Lower leg skin (tissue), 4 donors: ENCODE measurements at regions not wholly inside any gene's neighbourhood (a gene's known extent, or its start where the extent isn't known, plus 50 kb on each side); places are given as distances from the start of the nearest gene placed in this dataset.

Experiments used
- DNase-seq, 2 donors: peaks; one replicate each; pipeline ENCODE4 v3.0.0-alpha.2; 2019; ENCODE audit warnings: low spot score in 2 of 2
- H3K4me3 ChIP-seq: fragments of 200-600 bp; sonication (generic); 2 replicates; pipeline ENCODE4 v1.5.1; 2017; ENCODE audit warnings: mild to moderate bottlenecking, low read depth; ENCODE audit not compliant: poor library complexity, severe bottlenecking
- POLR2A ChIP-seq, 2 donors: fragments of 450-650 bp; IDR thresholded peaks; one replicate each; pipeline ENCODE4 v1.6.1; 2016 to 2017; ENCODE audit warnings: antibody characterized with exemption in 2 of 2, mild to moderate bottlenecking in 1 of 2, moderate library complexity in 1 of 2
- WGBS, 2 donors: methylation state at CpG; one replicate each; pipeline ENCODE4 v1.1.5; 2018; 5-methylcytosine and 5-hydroxymethylcytosine counted together
- intact Hi-C: fragments of 100-400 bp; cut with DNase I; formaldehyde crosslinking; loops from one replicate; pipeline ENCODE4 v1.15.0; 2023; ENCODE audit warnings: low total_unique reads
- TF ChIP-seq, protein P1 (sequence below), 3 donors: fragments of 450-650 bp; IDR thresholded peaks; one replicate each; pipeline ENCODE4 v1.5.1; 2016; ENCODE audit warnings: antibody characterized with exemption in 3 of 3, mild to moderate bottlenecking in 3 of 3, moderate library complexity in 2 of 3

DNA sequence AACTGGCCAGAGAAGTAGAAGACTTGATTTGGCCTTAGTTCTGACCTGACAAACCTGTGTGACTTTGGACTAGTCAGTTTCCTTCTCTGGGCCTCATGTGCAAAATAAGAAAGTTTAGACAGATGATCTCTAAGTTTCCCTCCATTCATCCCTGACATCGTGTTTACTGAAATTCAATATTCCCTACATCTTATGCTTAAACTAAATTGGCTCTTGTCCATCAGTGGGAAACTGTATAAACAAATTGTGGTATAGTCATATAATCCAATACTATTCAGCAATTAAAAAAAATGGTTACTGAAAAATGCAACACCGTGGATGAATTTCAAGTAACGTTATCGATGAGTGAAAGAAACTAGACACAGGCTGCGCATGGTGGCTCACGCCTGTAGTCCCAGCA is 64.4 kb upstream of the HRH1 start:
- intact Hi-C loops, result no loop called here
- WGBS, 2 donors, result 89% methylated on average over 6 of the region's 6 CpGs

DNA sequence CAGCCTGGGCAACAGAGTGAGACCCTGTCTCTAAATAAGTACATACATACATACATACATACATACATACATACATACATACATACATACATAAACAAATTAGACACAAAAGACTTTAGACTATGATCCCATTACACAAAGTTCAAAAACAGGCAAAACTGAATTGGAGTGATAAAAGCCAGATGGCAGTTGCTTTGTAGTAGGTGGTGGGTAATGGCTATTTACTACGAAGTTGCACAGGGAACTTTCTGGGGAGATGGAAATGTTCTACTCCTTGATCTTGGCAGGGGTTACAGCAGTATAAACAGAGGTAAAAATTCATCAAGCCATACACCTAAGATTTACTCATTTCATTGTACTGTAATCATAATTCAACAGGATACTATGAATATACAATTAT is 63.7 kb upstream of the HRH1 start:
- no peak overlapping the region for H3K4me3 ChIP-seq
- DNase-seq, result no peak
- 19 to 44% methylated on average over 1 of the region's 1 CpG for WGBS, 2 donors
- TF ChIP-seq, protein P1, sequence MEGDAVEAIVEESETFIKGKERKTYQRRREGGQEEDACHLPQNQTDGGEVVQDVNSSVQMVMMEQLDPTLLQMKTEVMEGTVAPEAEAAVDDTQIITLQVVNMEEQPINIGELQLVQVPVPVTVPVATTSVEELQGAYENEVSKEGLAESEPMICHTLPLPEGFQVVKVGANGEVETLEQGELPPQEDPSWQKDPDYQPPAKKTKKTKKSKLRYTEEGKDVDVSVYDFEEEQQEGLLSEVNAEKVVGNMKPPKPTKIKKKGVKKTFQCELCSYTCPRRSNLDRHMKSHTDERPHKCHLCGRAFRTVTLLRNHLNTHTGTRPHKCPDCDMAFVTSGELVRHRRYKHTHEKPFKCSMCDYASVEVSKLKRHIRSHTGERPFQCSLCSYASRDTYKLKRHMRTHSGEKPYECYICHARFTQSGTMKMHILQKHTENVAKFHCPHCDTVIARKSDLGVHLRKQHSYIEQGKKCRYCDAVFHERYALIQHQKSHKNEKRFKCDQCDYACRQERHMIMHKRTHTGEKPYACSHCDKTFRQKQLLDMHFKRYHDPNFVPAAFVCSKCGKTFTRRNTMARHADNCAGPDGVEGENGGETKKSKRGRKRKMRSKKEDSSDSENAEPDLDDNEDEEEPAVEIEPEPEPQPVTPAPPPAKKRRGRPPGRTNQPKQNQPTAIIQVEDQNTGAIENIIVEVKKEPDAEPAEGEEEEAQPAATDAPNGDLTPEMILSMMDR (IDR thresholded peaks at IDR 0.05), result no peak
- TF ChIP-seq POLR2A (IDR thresholded peaks at IDR 0.05), result no peak
- intact Hi-C loops, result no loop called here

More for the DNA sequence above, 64.4 kb upstream of the HRH1 start:
- no peak for TF ChIP-seq POLR2A (IDR thresholded peaks at IDR 0.05)
- TF ChIP-seq, protein P1 (IDR thresholded peaks at IDR 0.05), result no peak
- no peak for DNase-seq
- H3K4me3 ChIP-seq, result no peak overlapping the region

DNA sequence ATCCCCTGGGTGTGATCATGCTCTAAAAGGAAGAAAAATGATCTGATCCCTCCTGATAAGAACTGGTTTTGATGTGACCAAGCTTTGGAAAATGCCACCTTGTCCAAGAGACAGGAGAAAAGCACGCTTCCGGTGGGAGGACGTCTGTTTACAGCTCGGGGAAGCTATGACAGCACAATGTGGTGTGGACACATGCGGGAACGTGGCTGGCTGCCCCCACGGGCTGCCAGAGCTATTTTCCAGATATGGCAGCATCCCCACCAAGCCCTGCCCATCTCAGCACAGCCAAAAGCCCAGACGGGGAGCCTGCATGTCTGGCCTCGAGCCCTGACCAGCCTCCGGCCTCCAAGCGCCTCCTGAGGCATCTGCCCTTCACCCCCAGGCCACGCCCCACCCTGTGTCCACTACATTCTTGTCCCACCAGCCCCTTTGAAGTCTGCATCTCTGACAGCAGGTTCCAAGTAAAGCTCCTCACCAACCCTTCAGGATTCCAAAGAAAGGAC is 63.2 kb upstream of the HRH1 start:
- no peak overlapping the region for H3K4me3 ChIP-seq
- DNase-seq, result no peak
- WGBS, 2 donors, result 25 to 34% methylated on average over 12 of the region's 12 CpGs
- intact Hi-C loops, result no loop called here
- no peak for TF ChIP-seq POLR2A (IDR thresholded peaks at IDR 0.05)
- TF ChIP-seq, protein P1 (IDR thresholded peaks at IDR 0.05), result no peak

DNA sequence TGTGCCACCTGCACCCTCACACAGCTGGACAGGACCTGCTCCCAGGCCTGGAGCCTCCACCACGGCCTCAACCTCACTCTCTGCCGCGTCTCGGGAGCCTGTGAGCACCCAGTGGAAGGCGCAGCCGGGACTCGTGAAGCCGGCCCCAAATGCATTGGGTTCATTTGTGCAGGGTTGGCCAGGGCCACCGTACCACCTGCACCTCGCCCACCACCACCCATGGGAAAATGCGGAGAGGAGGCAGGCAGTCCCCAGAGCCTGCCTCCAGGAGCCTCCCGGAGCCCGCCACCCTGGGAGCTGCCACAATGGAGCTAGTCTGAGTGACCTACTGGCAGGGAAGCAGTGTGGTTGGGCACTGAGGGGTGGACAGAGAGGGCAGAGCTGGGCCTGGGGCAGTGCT is 62.5 kb upstream of the HRH1 start:
- H3K4me3 ChIP-seq, result no peak overlapping the region
- no peak for DNase-seq
- intact Hi-C loops, result no loop called here
- WGBS, 2 donors, result 77 to 80% methylated on average over 11 to 13 of the region's 13 CpGs
- TF ChIP-seq POLR2A (IDR thresholded peaks at IDR 0.05), result no peak
- TF ChIP-seq, protein P1 (IDR thresholded peaks at IDR 0.05), result no peak

DNA sequence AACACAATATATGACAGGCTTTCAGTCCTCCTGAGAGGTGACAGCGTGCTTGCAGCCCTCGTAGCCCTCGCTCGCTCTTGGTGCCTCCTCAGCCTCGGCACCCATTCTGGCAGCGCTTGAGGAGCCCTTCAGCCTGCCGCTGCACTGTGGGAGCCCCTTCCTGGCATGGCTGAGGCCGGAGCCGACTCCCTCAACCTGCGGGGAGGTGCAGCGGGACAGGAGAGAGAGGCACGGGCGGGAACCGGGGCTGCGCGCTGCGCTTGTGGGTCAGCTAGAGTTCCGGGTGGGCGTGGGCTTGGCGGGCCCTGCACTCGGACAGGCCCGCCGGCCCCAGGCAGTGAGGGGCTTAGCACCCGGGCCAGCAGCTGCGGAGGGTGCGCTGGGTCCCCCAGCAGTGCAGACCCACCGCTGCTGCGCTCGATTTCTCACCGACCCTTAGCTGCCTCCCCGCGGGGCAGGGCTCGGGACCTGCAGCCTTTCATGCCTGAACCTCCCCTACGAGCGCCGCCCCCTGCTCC is 60.4 kb upstream of the HRH1 start:
- DNase-seq, result no peak
- intact Hi-C loops, result no loop called here
- H3K4me3 ChIP-seq, result no peak overlapping the region
- 94 to 97% methylated on average over 23 to 29 of the region's 36 CpGs for WGBS, 2 donors
- TF ChIP-seq, protein P1 (IDR thresholded peaks at IDR 0.05), result no peak
- no peak for TF ChIP-seq POLR2A (IDR thresholded peaks at IDR 0.05)

DNA sequence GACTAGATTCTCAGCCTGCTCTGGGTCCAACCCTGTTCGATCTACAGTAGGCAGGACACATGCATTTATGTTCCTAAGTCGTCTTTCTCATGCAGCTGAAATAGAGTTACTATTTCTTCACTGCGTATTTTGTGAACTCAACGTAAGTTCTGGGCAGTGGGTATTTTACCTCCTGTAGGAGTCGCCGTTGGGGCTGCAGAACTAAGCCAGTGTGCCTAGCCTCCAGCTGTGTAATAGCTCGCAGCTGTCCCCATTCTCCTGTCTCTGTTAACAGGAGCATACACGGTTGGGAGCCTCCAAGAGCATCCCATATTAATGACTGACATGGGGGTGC is 58.4 kb upstream of the HRH1 start:
- intact Hi-C loops, result no loop called here
- no peak for DNase-seq
- no peak overlapping the region for H3K4me3 ChIP-seq
- 63 to 70% methylated on average over 8 of the region's 8 CpGs for WGBS, 2 donors
- no peak for TF ChIP-seq POLR2A (IDR thresholded peaks at IDR 0.05)
- TF ChIP-seq, protein P1 (IDR thresholded peaks at IDR 0.05), result no peak
